H1 (cell line): ENCODE measurements at regions not wholly inside any gene's neighbourhood (a gene's known extent, or its start where the extent isn't known, plus 50 kb on each side); places are given as distances from the start of the nearest gene placed in this dataset.

Experiments used
- CTCF ChIA-PET: fragments of 300-600 bp; sonication (Branson Sonifier 250); formaldehyde crosslinking; loops from one replicate; lab custom pipeline; 2021; ENCODE audit not compliant: partially characterized antibody; lab: Charles Lee
- POLR2A ChIA-PET: fragments of 300-600 bp; sonication (Branson Sonifier 250); formaldehyde crosslinking; loops from one replicate; lab custom pipeline; 2021; ENCODE audit warnings: inconsistent platforms; ENCODE audit not compliant: partially characterized antibody; lab: Charles Lee
- DNase-seq, 2 experiments: peaks; one replicate each; pipeline versions ENCODE4 v3.0.0 to v3.0.0-alpha.2; 2010 to 2022; ENCODE audit warnings: low spot score in 2 of 2, low read depth in 1 of 2, mixed read lengths in 1 of 2
- FAIRE-seq: peaks from 2 replicates; lab custom pipeline; 2011; peaks lifted over from hg19 to GRCh38; lab: Jason Lieb, UNC
- H2AFZ ChIP-seq: 2 replicates; pipeline ENCODE4 v1.8.1; 2012; ENCODE audit warnings: low read length, inconsistent platforms
- H2AK5ac ChIP-seq: 2 replicates; pipeline ENCODE4 v1.6.1; 2013; ENCODE audit warnings: low read depth, low read length
- H2BK120ac ChIP-seq: replicated peaks from 2 replicates; pipeline ENCODE3; 2013; ENCODE audit warnings: low read depth, low read length, inconsistent platforms
- H2BK12ac ChIP-seq: 2 replicates; pipeline ENCODE4 v1.6.1; 2013; ENCODE audit warnings: low read depth, low read length
- H2BK15ac ChIP-seq: 2 replicates; pipeline ENCODE4 v1.6.1; 2013; ENCODE audit warnings: low read length
- H2BK20ac ChIP-seq: 2 replicates; pipeline ENCODE4 v1.6.1; 2013; ENCODE audit warnings: low read length
- H2BK5ac ChIP-seq: 2 replicates; pipeline ENCODE4 v1.6.1; 2013; ENCODE audit warnings: low read depth, low read length
- H3K14ac ChIP-seq: 2 replicates; pipeline ENCODE4 v1.6.1; 2013; ENCODE audit warnings: inconsistent platforms; ENCODE audit not compliant: insufficient read length
- H3K18ac ChIP-seq: 2 replicates; pipeline ENCODE4 v1.6.1; 2013; ENCODE audit warnings: low read length; ENCODE audit errors: extremely low read depth
- H3K23ac ChIP-seq: 2 replicates; pipeline ENCODE4 v1.6.1; 2013; ENCODE audit warnings: inconsistent platforms; ENCODE audit not compliant: insufficient read length
- H3K23me2 ChIP-seq: 2 replicates; pipeline ENCODE4 v1.6.1; 2013; ENCODE audit warnings: low read depth, low read length
- H3K27ac ChIP-seq: 2 replicates; pipeline ENCODE4 v1.6.1; 2011; ENCODE audit warnings: low read depth, low read length, inconsistent platforms
- H3K27me3 ChIP-seq, 4 experiments: replicated peaks in 1 of 4; 1 replicate in 1 of 4; 2 replicates in 3 of 4; pipeline versions ENCODE4 v1.6.1 to v1.8.1; 2011 to 2013; ENCODE audit warnings: low read length in 3 of 4, mild to moderate bottlenecking in 3 of 4, inconsistent platforms in 2 of 4, mixed read lengths in 2 of 4, moderate library complexity in 1 of 4; ENCODE audit not compliant: control insufficient read depth in 3 of 4, insufficient read depth in 3 of 4; ENCODE audit errors: extremely low read depth in 1 of 4
- H3K36me3 ChIP-seq, 4 experiments: 2 replicates each; pipeline versions ENCODE4 v1.6.1 to v1.8.1; 2011 to 2013; ENCODE audit warnings: mild to moderate bottlenecking in 4 of 4, low read length in 3 of 4, moderate library complexity in 2 of 4, control low read depth in 1 of 4, inconsistent platforms in 1 of 4; ENCODE audit not compliant: insufficient read depth in 4 of 4, control insufficient read depth in 2 of 4
- H3K4ac ChIP-seq: replicated peaks from 2 replicates; pipeline ENCODE3; 2013; ENCODE audit warnings: low read length, low read depth, mixed read lengths, inconsistent platforms; ENCODE audit not compliant: insufficient read length
- H3K4me1 ChIP-seq, 4 experiments: replicated peaks in 1 of 4; 1 replicate in 1 of 4; 2 replicates in 3 of 4; pipeline versions ENCODE4 v1.6.1 to v1.8.1; 2011 to 2013; ENCODE audit warnings: low read length in 3 of 4, inconsistent platforms in 2 of 4, mixed read lengths in 1 of 4; ENCODE audit not compliant: insufficient read depth in 4 of 4, control insufficient read depth in 3 of 4
- H3K4me2 ChIP-seq, 2 experiments: 2 replicates each; pipeline versions ENCODE4 v1.6.1 to v1.8.1; 2011 to 2013; ENCODE audit warnings: low read depth in 2 of 2, low read length in 2 of 2, control low read depth in 1 of 2, inconsistent platforms in 1 of 2, mild to moderate bottlenecking in 1 of 2; ENCODE audit not compliant: insufficient read depth in 1 of 2
- H3K4me3 ChIP-seq, 4 experiments: fragments of 200-600, 300-600 bp in 1 of 4; sonication (generic), shearing (Covaris generic), sonication (Bioruptor Twin) in 1 of 4; 2 replicates each; pipeline versions ENCODE4 v1.5.1 to v1.8.1; 2011 to 2016; ENCODE audit warnings: low read length in 4 of 4, low read depth in 3 of 4, control low read depth in 2 of 4, inconsistent platforms in 2 of 4, mild to moderate bottlenecking in 2 of 4, mixed read lengths in 1 of 4, moderate library complexity in 1 of 4; ENCODE audit not compliant: insufficient read depth in 2 of 4; ENCODE audit errors: extremely low read depth in 1 of 4
- H3K56ac ChIP-seq: replicated peaks from 2 replicates; pipeline ENCODE3; 2013; ENCODE audit warnings: low read depth, mild to moderate bottlenecking, mixed read lengths, low read length, inconsistent platforms; ENCODE audit not compliant: insufficient read length
- H3K79me1 ChIP-seq: 2 replicates; pipeline ENCODE4 v1.6.1; 2013; ENCODE audit warnings: low read depth, low read length, control low read depth
- H3K79me2 ChIP-seq, 2 experiments: 2 replicates each; pipeline versions ENCODE4 v1.6.1 to v1.8.1; 2012 to 2013; ENCODE audit warnings: low read length in 2 of 2, mild to moderate bottlenecking in 2 of 2, inconsistent platforms in 1 of 2; ENCODE audit not compliant: insufficient read depth in 2 of 2, control insufficient read depth in 1 of 2
- H3K9ac ChIP-seq, 4 experiments: replicated peaks in 1 of 4; 1 replicate in 1 of 4; 2 replicates in 3 of 4; pipeline versions ENCODE4 v1.6.1 to v1.8.1; 2011 to 2013; ENCODE audit warnings: low read depth in 3 of 4, low read length in 3 of 4, control low read depth in 2 of 4, mild to moderate bottlenecking in 2 of 4, moderate library complexity in 2 of 4, inconsistent platforms in 1 of 4; ENCODE audit errors: extremely low read depth in 1 of 4
- H3K9me3 ChIP-seq, 2 experiments: 2 replicates each; pipeline versions ENCODE4 v1.6.1 to v1.8.1; 2012 to 2013; ENCODE audit warnings: mild to moderate bottlenecking in 2 of 2, moderate library complexity in 2 of 2, control low read depth in 1 of 2, inconsistent platforms in 1 of 2, low read depth in 1 of 2, low read length in 1 of 2, mixed read lengths in 1 of 2; ENCODE audit not compliant: insufficient read depth in 2 of 2
- H4K20me1 ChIP-seq, 2 experiments: replicated peaks in 1 of 2; 2 replicates each; pipeline versions ENCODE3 to v1.8.1; 2011 to 2013; ENCODE audit warnings: inconsistent platforms in 2 of 2, low read length in 2 of 2, mild to moderate bottlenecking in 1 of 2; ENCODE audit not compliant: insufficient read depth in 2 of 2, control insufficient read depth in 1 of 2
- H4K5ac ChIP-seq: 2 replicates; pipeline ENCODE4 v1.6.1; 2013; ENCODE audit warnings: low read length, low read depth, mixed read lengths, inconsistent platforms; ENCODE audit not compliant: insufficient read length
- H4K8ac ChIP-seq: 2 replicates; pipeline ENCODE4 v1.8.0; 2013; ENCODE audit warnings: mild to moderate bottlenecking, moderate library complexity, low read length, inconsistent platforms; ENCODE audit not compliant: insufficient read depth; ENCODE audit errors: extremely low read depth
- H4K91ac ChIP-seq: replicated peaks from 2 replicates; pipeline ENCODE3; 2013; ENCODE audit warnings: low read length, mixed read lengths, inconsistent platforms; ENCODE audit not compliant: insufficient read length
- ASH2L ChIP-seq: fragments of 200-600, 300-600 bp; sonication (generic); IDR thresholded peaks from one replicate; pipeline ENCODE4 v1.7.1; 2017; ENCODE audit warnings: low read length
- CREB1 ChIP-seq: IDR thresholded peaks from 2 replicates; pipeline ENCODE4 v1.6.1; 2012; ENCODE audit warnings: inconsistent platforms
- EZH2 ChIP-seq: fragments of 200-600 bp; sonication (generic); IDR thresholded peaks from 2 replicates; pipeline ENCODE4 v1.7.1; 2012; ENCODE audit warnings: low read depth, mild to moderate bottlenecking, moderate library complexity, low read length, inconsistent platforms; ENCODE audit not compliant: severe bottlenecking
- HDAC2 ChIP-seq, 2 experiments: fragments of 300-600 bp in 1 of 2; sonication (generic) in 1 of 2; IDR thresholded peaks; 2 replicates each; pipeline ENCODE4 v1.6.1; 2011 to 2012; ENCODE audit warnings: low read depth in 2 of 2, low read length in 2 of 2, mild to moderate bottlenecking in 2 of 2, moderate library complexity in 2 of 2, borderline replicate concordance in 1 of 2, inconsistent platforms in 1 of 2
- KDM4A ChIP-seq: IDR thresholded peaks from one replicate; pipeline ENCODE4 v1.7.1; 2012; ENCODE audit warnings: low read depth, mild to moderate bottlenecking, moderate library complexity, low read length, inconsistent platforms; ENCODE audit not compliant: severe bottlenecking
- MAFK ChIP-seq: IDR thresholded peaks from 2 replicates; pipeline ENCODE4 v1.6.1; 2012; ENCODE audit warnings: low read depth, mild to moderate bottlenecking, improper control_type of control experiment, low read length
- POLR2AphosphoS5 ChIP-seq: IDR thresholded peaks from 2 replicates; pipeline ENCODE4 v1.6.1; 2011; ENCODE audit warnings: low read depth, low read length
- POU5F1 ChIP-seq: IDR thresholded peaks from 2 replicates; pipeline ENCODE4 v1.6.1; 2011; ENCODE audit warnings: low read depth, mild to moderate bottlenecking, low read length, moderate library complexity
- TCF12 ChIP-seq: IDR thresholded peaks from 2 replicates; pipeline ENCODE4 v1.6.1; 2011; ENCODE audit warnings: low read depth, mild to moderate bottlenecking, low read length
- WGBS, 2 experiments: shearing (Covaris generic) in 1 of 2; methylation state at CpG; one replicate each; pipeline versions ENCODE4 v1.1.6 to v1.1.7; 2013 to 2015; ENCODE audit warnings: low lambda C conversion rate in 2 of 2, mixed read lengths in 2 of 2, inconsistent platforms in 1 of 2, low coverage in 1 of 2, missing lambda C conversion rate in 1 of 2; ENCODE audit not compliant: insufficient replicate concordance in 2 of 2, insufficient coverage in 1 of 2, insufficient read length in 1 of 2; ENCODE audit errors: extremely low coverage in 1 of 2, missing lambda C conversion rate in 1 of 2; 5-methylcytosine and 5-hydroxymethylcytosine counted together

DNA sequence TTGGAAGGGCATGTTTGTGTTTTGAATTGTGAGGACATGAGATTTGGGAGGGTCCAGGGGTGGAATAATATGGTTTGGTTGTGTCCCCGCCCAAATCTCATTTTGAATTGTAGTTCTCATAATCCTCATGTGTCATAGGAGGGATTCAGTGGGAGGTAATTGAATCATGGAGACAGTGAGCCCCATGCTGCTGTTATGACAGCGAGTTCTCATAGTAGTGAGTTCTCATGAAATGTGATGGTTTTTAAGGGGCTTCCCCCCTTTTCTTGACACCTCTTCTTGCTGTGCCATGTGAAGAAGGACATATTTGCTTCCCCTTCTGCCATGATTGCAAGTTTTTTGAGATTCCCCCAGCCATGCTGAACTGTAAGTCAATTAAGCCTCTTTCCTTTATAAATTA is 260.0 kb downstream of the DUSP6 start:
- H3K36me3 ChIP-seq, result no peaks in the 10 kb centered on the region; a peak in 1 of 8 replicates
- no peak overlapping the region for H4K91ac ChIP-seq
- no peak for TF ChIP-seq KDM4A
- TF ChIP-seq POLR2AphosphoS5, result no peak
- TF ChIP-seq ASH2L, result no peak
- no peak for TF ChIP-seq CREB1
- no peak for TF ChIP-seq EZH2
- TF ChIP-seq TCF12, result no peak
- no peak for TF ChIP-seq POU5F1
- TF ChIP-seq HDAC2 (IDR thresholded peaks at IDR 0.05; ENCODE audit: borderline replicate concordance in 1 of 2, low read depth in 2 of 2, low read length in 2 of 2), result no peak
- TF ChIP-seq MAFK, result no peak
- no peak overlapping the region for H2BK15ac ChIP-seq
- H4K20me1 ChIP-seq, result no peaks in the 10 kb centered on the region
- FAIRE-seq (no peak), DNase-seq (no peak)
- H3K9me3 ChIP-seq, result peaks cover 18% of the 10 kb centered on the region in 2 experiments
- no peak overlapping the region for H3K27ac ChIP-seq
- H3K79me1 ChIP-seq, result no peaks in the 10 kb centered on the region
- H3K23me2 ChIP-seq, result no peaks in the 10 kb centered on the region
- no peak overlapping the region for H3K23ac ChIP-seq
- H3K56ac ChIP-seq, result no peak overlapping the region
- no peak overlapping the region for H3K4me3 ChIP-seq
- ChIA-PET CTCF (no interaction called here), POLR2A (no interaction called here)
- H3K4ac ChIP-seq, result no peak overlapping the region
- no peak overlapping the region for H4K5ac ChIP-seq
- H3K4me2 ChIP-seq, result no peak overlapping the region
- 90% methylated on average over 2 of the region's 2 CpGs; no CpG with 5 or more reads in 1 of the 2 experiments for WGBS, 2 experiments
- no peak overlapping the region for H3K14ac ChIP-seq
- H3K4me1 ChIP-seq, result peaks cover 0 to 4% (median 3%) of the 10 kb centered on the region in 4 experiments; a peak in 3 of 7 replicates
- no peaks in the 10 kb centered on the region for H3K79me2 ChIP-seq
- H2BK12ac ChIP-seq, result no peak overlapping the region
- no peak overlapping the region for H2BK20ac ChIP-seq
- no peak overlapping the region for H2BK5ac ChIP-seq
- no peak overlapping the region for H3K9ac ChIP-seq
- no peak overlapping the region for H2AK5ac ChIP-seq
- H3K27me3 ChIP-seq, result no peaks in the 10 kb centered on the region
- no peak overlapping the region for H3K18ac ChIP-seq
- no peak overlapping the region for H2AFZ ChIP-seq
- H4K8ac ChIP-seq, result no peak overlapping the region
- no peak overlapping the region for H2BK120ac ChIP-seq
